SK-N-SH (cell line): ENCODE measurements at regions not wholly inside any gene's neighbourhood (a gene's known extent, or its start where the extent isn't known, plus 50 kb on each side); places are given as distances from the start of the nearest gene placed in this dataset.

Experiments
- EP300 ChIP-seq, 2 experiments: IDR thresholded peaks; 2 replicates each; pipeline versions ENCODE4 v1.4.0 to v1.6.1; 2012; ENCODE audit warnings: borderline replicate concordance in 1 of 2, low read depth in 1 of 2, low read length in 1 of 2
- EZH2phosphoT487 ChIP-seq: fragments of 200-600 bp; sonication (generic); IDR thresholded peaks from 2 replicates; pipeline ENCODE4 v1.6.1; 2017; ENCODE audit warnings: low read depth, mixed run types, mild to moderate bottlenecking, antibody characterized with exemption, moderate library complexity, borderline replicate concordance
- RAD21 ChIP-seq: IDR thresholded peaks from 2 replicates; pipeline ENCODE4 v1.6.1; 2012; ENCODE audit warnings: mild to moderate bottlenecking, low read length
- RCOR1 ChIP-seq: fragments of 150-350 bp; IDR thresholded peaks from 2 replicates; pipeline ENCODE4 v1.6.1; 2017; ENCODE audit warnings: antibody characterized with exemption, low read length
- TAF1 ChIP-seq: IDR thresholded peaks from 2 replicates; pipeline ENCODE4 v1.6.1; 2012; ENCODE audit warnings: low read depth, mild to moderate bottlenecking, low read length, moderate library complexity, borderline replicate concordance
- TF ChIP-seq, protein P1 (sequence below): fragments of 200-600 bp; sonication (generic); IDR thresholded peaks from 2 replicates; pipeline ENCODE4 v1.6.1; 2017; ENCODE audit warnings: antibody characterized with exemption, mild to moderate bottlenecking, moderate library complexity

DNA sequence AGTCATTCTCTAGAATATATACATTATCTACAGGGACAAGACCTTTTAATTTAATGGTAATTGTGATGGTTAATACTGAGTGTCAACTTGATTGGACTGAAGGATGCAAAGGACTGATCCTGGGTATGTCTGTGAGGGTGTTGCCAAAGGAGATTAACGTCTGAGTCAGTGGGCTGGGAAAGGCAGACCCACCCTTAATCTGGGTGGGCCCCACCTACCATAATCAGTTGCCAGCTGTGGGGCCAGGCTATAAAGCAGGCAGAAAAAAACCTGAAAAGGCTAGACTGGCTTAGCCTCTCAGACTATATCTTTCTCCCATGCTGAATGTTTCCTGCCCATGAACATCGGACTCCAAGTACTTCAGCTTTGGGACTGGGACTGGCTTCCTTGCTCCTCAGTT, 112.2 kb upstream of the SMC2 start:
- TF ChIP-seq, protein P1, sequence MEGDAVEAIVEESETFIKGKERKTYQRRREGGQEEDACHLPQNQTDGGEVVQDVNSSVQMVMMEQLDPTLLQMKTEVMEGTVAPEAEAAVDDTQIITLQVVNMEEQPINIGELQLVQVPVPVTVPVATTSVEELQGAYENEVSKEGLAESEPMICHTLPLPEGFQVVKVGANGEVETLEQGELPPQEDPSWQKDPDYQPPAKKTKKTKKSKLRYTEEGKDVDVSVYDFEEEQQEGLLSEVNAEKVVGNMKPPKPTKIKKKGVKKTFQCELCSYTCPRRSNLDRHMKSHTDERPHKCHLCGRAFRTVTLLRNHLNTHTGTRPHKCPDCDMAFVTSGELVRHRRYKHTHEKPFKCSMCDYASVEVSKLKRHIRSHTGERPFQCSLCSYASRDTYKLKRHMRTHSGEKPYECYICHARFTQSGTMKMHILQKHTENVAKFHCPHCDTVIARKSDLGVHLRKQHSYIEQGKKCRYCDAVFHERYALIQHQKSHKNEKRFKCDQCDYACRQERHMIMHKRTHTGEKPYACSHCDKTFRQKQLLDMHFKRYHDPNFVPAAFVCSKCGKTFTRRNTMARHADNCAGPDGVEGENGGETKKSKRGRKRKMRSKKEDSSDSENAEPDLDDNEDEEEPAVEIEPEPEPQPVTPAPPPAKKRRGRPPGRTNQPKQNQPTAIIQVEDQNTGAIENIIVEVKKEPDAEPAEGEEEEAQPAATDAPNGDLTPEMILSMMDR, result no peak
- no peak for TF ChIP-seq EZH2phosphoT487
- no peak for TF ChIP-seq RAD21
- TF ChIP-seq EP300 (IDR thresholded peaks at IDR 0.05; ENCODE audit: borderline replicate concordance in 1 of 2, low read depth in 1 of 2, low read length in 1 of 2), result no peak
- TF ChIP-seq TAF1, result no peak
- TF ChIP-seq RCOR1, result no peak
